ENCODE measurements at regions not wholly inside any gene's neighbourhood (a gene's known extent, or its start where the extent isn't known, plus 50 kb on each side); places are given as distances from the start of the nearest gene placed in this dataset.
"Not testable (repeated sequence)": the region's sequence is repeated elsewhere in the genome, so short reads cannot be mapped to it uniquely, and the experiment has no call there.

DNA sequence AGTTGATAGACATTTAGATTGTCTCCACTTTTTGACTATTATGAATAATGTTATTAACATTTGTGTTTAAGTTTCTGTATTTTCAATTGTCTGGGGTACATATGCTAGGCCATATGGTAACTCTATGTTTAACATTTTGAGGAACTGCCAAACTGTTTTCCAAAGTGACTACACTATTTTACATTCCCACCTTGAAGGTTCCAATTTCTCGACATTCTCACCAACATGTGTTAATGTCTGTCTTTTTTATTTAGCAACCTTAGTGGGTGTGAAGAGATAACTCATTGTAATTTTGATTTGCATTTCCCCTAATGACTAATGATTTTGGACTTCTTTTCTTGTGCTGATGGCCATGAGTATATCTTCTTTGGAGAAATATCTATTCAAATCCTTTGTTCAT, 832.4 kb downstream of the DNAJB9 start:
- DNase-seq (ENCODE audit: low read depth in 2 of 3, low spot score in 2 of 3) = no peak

DNA sequence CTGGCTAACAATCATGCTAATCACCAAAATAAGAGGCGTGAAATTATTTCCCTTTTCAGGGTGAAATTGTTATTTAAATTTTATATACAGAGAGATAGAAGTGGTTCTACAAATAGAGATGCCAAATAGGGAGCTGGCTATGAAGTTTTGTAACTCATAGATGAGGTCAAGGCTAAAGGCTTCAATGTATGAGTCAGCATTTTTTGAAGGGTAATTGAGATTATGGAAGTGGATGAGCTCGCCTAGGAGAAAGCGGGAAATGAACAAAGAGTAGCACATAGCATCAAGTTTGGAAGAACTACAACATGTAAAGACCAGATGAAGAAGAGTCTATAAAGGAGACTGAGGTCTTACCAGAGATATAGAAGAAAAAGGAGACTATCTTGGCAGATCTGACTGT, 838.1 kb downstream of the DNAJB9 start:
- DNase-seq (ENCODE audit: low read depth in 2 of 3, low spot score in 2 of 3) = no peak

DNA sequence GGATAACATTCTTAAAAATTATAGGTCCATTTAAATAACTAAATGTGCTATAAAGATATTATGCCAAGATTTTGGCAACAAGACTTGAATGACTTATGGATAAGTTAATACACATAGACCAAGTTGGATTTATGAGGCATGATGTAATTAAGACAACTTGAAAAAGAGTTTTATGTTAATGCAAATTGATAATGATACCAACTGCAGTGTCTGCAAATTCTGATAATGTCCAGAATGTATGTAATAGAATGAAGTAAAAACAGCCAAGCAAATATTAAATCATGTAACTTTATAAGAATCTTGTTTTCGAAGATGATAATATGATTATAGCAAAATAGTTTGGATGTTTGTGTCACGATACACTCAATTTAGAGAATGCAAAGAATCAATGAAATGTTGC, 868.3 kb downstream of the DNAJB9 start:
- DNase-seq (ENCODE audit: low read depth in 2 of 3, low spot score in 2 of 3) = no peak

DNA sequence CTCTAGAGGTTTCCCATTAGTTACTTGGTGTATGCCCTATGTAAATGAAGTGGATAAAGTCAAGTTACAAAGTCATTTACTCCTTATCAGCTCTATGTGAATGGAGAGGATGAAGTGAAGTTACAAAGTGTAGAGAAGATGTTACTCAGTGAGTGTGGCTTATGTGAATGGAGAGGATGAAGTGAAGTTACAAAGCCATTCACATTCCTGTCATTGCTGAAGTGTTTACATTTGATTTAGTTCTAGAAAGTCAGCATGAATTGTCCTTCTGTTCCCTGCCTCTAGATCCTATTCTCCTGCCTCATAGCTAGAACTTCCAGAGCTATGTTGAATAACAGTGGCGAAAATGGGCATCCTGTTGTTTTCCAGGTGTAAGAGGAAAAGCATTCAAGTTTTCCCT, 880.1 kb downstream of the DNAJB9 start:
- no peak for DNase-seq (ENCODE audit: low read depth in 2 of 3, low spot score in 2 of 3)

DNA sequence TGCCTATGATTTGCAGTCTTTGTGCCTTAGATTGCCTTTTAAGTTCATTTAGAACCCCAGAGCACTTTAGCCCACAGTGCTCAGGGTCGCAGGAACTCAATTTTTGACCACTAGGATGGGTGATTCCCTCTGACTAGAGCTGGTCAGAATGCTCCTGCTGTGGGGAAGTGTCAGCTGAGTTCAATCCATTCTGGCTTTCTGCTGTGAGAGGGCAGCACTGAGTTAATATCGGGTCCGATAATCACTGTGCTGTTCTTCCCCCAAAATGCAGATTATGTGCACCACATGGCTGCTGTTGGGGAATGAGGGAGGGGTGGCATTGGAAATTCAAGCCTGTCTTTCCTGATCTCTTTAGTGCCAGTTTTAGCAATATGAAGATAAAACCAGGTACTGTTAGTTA, 886.4 kb downstream of the DNAJB9 start:
- no peak for DNase-seq (ENCODE audit: low read depth in 2 of 3, low spot score in 2 of 3)

DNA sequence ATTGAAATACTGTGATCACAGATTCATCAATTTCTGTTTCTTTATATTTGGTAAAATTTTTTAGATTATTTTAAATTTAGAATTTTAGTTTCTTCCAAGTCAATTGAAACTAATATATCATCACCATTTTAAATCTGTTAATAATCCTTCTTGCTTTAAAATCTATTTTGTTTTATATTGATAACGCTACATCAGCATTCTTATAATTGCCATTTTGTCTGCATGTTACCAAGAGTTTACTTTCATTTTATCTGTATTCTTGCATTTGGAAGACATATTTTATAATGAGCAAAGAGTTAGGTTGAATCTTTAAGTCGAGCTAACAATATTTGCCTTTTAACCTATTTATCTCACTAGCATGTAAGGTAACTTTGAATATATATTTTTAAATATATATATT, 890.6 kb downstream of the DNAJB9 start:
- no peak for DNase-seq (ENCODE audit: low read depth in 2 of 3, low spot score in 2 of 3)

DNA sequence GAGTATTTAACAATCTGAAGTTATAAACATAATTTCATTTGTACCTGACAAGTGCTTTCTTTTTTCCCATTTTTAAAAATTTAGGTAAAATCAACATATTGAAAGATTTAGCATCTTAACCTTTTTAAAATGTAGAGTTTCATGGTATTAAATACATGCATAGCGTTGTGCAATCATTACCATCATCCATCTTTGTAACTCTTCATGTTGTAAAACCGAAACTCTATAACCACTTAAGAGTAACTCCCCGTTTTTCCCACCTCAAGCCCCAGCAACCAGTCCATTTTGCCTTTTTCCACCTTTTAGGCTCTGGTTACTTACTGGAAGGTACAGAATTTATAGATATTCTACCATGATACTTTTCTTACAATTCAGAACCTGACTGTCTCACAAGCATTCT, 892.5 kb downstream of the DNAJB9 start:
- DNase-seq (ENCODE audit: low read depth in 2 of 3, low spot score in 2 of 3) = no peak

DNA sequence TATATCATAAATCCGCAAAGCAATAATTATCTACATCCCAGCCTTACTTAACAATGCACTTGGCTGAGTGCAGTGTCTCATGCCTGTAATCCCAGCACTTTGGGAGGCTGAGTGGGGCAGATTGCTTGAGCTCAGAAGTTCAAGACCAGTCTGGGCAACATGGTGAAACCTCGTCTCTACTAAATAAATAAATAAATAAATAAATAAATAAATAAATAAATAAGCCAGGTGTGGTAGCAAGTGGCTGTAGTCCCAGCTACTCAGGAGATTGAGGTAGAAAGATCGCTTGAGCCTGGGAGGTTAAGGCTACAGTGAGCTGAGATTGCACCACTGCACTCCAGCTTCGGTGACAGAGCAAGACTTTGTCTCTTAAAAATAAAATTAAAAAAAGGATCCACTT, 898.1 kb downstream of the DNAJB9 start:
- not testable (repeated sequence) for DNase-seq (ENCODE audit: low read depth in 2 of 3, low spot score in 2 of 3)

DNA sequence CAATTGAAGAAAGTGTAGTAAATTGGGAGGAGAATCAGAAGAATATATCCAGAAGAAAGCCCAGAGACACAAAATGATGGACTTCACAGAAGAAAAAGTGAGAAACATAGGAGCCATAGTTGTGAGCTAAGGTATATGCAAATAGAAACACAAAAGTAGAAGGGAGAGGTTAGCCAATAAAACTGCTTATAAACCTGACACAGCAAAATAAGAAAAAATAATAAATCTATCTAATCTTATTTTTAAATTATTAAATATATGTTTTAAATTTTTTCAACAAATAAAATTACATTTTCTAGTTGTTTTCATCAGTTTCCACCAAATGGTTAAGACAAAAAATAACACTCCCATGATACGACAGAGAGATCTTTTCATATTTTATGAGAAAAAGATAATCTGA, 903.5 kb downstream of the DNAJB9 start:
- DNase-seq (ENCODE audit: low read depth in 2 of 3, low spot score in 2 of 3) = no peak

DNA sequence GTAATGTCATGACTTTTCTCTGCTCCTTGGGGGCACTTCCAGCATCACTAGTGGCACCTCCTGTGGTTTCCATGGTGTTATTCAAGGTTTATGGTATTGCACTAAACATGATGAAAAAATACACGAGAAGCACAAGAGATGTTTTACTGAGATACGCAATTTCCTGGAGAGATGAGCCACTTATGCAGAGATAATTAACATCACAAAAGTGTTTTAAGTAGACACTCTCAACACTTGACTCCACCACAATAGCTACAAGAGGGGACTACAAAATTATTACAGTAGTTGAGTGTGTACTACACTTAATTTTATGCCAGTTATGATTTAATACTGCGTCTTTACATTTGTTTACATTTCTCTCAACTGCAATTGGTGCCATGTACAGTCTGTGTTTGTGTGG, 906.7 kb downstream of the DNAJB9 start:
- no peak for DNase-seq (ENCODE audit: low read depth in 2 of 3, low spot score in 2 of 3)

DNA sequence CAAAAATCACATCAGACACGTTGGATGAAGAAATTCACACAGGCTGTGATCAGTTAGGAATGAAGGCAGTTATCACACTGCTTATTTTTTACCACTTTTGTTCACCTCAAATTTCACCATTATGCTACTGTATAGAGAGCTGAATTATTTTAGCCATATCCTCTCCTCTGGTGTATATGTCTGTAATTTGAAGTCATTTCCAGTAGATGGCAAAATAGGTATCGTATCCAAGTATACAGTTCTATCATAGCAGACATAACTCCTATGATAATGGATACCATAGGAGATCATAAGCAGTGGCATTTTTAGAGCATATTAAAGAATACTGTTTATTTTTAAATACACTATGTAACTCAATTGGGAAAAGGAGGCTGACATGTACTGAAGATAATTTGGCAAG, 909.7 kb downstream of the DNAJB9 start:
- no peak for DNase-seq (ENCODE audit: low read depth in 2 of 3, low spot score in 2 of 3)

DNA sequence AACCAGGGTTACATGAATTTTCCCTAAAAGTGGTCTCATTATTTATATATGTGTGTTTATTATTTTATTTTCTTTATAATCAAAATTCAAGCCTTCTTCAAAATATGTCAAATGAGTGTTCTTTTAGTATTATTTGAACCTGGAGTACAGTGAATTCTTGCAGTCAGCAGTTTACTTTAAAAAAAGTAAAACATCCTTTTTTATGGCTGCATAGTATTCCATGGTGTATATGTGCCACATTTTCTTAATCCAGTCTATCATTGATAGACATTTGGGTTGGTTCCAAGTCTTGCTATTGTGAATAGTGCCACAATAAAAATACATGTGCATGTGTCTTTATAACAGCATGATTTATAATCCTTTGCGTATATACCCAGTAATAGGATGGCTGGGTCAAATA, 920.9 kb downstream of the DNAJB9 start:
- DNase-seq (ENCODE audit: low read depth in 2 of 3, low spot score in 2 of 3) = not testable (repeated sequence)

DNA sequence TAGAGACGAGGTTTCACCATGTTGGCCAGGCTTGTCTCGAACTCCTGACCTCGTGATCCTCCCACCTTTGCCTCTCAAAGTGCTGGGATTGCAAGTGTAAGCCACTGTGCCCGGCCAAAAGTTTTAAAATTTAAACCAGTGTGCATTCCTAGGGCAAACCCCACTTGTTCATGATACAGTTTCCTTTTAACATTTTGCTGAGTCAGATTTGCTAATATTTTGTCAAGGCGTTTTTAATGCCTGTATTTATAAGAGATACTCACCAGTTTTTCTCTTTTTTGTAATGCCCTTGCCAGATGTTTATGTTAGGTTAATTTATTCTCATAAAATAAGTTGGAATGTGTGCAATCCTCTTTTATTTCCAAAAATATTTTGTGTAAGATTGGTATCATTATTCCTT, 927.4 kb downstream of the DNAJB9 start:
- no peak for DNase-seq (ENCODE audit: low read depth in 2 of 3, low spot score in 2 of 3)

DNA sequence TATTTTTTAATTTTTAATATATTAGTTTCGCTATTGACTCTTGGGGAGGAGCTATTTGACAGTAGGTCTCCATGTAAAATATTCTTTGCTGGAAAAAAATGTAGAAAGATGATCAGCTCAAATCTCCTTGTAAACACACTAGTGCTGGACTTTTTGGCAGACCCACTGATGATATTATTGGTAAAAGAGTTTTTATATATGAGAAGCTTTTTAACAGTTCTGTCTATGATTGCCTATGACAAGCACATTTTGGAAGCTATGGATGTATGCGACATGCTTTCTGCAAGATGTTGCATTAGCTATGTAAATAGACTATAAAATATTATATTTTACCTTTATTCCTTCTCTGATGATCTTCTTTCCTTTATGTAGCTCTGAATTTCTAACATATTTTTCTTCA, 928.5 kb downstream of the DNAJB9 start:
- DNase-seq (ENCODE audit: low read depth in 2 of 3, low spot score in 2 of 3) = no peak

DNA sequence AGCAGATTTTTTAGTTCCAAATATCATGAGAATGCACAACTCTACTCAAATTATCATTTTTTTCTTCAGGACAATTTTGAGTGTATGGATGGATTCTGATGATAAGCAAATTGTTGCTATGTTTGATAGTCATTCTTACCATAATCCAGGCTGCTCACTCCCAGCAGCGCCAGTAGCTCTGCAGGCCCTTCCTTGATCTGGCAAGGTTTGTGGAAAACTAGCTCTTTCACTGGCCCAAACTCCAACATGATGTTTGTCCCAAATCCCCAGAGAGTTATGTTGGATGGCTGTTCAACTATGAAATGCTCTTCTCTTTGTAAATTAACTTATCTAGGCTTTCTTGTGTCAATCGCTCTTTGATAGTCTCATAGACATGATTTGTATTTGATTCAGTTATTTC, 933.7 kb downstream of the DNAJB9 start:
- no peak for DNase-seq (ENCODE audit: low read depth in 2 of 3, low spot score in 2 of 3)

DNA sequence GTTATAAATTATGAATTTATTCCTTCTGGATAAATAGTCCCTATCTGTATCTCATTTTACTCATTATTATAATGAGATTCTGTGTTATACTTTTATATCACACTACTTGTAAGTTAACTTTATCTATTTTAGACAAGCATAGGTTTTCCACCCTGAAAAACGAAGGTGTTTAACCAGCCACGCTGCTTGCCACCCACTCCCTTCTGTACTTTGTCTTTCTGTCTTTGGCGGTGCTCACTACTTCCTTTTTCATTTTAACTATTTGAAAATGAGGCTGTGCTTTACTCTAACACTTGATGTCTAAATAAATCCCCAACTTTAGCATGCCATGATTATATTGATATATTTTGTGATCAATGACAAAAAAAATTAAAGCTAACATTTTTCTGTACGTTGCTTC, 952.9 kb downstream of the DNAJB9 start:
- DNase-seq (ENCODE audit: low read depth in 2 of 3, low spot score in 2 of 3) = no peak

DNA sequence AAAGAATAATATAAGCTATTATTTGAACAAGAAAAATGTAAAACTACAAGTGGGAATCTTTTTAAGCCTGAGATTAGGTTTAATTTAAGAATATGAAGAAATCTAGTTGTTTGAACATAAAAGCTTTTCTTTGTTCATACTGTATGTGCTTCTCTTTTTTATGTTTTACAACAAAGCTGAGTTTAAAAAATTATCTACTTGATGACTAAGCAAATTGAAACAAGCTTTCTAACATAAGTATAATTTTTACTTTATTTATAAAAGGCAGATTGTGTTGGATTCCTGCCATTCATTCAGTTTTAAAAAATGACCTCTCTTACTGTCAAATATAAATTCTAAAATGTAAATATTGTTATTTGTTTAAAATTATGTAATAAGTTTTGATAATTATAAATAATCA, 958.2 kb downstream of the DNAJB9 start:
- no peak for DNase-seq (ENCODE audit: low read depth in 2 of 3, low spot score in 2 of 3)

DNA sequence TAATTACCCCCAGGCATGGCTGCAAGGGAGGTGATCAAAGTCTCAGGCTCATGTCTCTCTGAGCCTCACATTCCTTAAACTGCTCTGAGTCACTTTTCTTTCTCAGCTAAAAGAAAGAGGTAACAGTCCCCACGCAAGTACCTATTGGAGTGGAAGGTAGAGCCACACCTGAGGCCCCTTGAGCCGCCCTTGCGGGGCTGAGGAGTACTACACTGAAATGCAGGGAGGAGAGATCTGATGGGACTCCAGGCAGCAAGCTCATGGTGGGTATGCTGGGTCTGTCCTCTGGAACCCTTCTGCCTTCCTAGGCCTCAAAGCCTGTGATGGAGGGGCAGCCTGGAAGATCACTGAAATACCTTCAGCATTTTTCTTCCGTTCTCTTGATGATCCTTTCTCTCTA, 960.0 kb downstream of the DNAJB9 start:
- DNase-seq (ENCODE audit: low read depth in 2 of 3, low spot score in 2 of 3) = no peak

DNA sequence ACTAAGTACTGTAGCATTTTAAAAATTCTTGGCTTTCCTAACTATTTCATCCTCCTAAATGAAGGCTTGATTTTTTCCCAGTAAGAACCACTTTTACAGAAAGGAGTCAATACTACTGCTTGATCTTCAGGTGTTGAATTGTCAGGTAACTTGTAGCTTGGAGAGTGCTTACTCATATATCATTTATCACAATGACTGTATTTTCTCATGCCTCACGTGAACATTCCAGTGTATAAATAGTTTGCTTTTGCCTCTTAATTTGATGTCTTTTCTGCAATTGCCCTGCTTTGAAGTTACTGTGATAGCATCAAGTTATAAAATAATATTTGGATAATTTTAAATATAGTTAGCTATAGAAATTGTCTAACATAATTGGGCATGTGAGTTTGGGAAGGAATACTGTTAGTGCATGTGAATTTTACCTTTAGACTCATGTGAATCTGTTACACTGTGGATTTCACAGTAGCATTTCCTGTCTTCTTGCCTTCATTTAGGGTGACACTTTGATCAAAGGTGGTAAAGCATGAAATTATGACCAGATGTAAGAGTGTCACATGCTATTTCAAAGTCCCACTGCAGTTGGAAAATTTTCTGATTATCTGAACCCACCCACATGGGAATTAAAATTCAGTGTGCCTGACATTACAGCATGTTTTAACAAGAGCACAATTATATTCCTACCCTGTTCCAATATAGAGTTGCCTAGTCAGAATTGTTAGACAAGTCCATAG, 962.8 kb downstream of the DNAJB9 start:
- no peak for DNase-seq (ENCODE audit: low read depth in 2 of 3, low spot score in 2 of 3)

DNA sequence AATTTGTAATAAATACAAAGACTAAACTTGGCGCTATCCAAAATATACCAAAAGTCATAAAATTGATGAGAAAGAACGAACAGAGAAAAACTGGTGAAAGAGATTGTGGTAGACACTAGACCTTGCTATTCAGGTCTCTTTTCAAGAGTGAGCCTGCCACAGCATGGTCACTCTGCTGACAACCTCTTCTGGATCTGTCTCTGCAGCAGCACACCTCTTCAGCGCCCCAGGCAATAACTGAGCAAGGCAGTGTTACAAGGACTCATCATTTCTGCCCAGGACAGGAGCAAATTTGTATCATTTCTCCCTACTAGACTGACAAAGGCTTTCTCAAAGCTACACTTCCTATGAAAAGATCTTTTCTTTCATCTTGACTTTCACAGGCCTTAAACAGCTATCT, 976.0 kb downstream of the DNAJB9 start:
- no peak for DNase-seq (ENCODE audit: low read depth in 2 of 3, low spot score in 2 of 3)

DNA sequence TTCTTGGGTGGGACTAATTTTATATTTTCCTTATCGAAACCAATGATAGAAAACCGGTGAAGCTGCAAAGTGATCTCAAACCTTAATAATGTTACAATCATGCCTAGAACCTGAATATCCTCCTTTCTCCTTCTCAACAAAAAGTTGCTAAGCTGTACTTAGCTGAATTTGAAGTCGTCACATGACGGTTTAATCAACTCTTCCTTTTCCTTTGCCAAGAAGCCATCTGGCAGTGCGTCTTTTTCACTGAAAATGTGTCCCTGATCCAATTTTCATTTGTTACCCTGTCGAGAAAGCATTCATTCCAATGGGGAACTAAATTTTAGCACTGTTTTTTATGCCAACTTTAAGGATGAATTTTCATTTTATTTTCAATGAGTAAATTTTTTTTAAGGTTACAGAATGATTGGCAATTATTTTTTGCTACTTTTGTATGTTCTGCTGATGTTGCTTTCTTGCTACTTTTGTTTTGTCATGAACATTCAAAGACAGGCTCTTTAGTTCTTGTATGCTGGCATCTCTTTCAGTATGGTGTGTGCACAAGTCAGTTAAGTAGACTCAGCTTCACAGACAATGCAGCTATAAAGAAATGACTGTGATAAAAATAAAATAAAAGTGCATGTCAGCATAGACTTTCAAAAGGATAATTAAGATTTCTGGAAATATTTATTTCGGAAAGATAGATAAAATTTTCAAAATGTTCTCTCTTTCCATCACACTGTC, 980.0 kb downstream of the DNAJB9 start:
- DNase-seq (ENCODE audit: low read depth in 2 of 3, low spot score in 2 of 3) = no peak

DNA sequence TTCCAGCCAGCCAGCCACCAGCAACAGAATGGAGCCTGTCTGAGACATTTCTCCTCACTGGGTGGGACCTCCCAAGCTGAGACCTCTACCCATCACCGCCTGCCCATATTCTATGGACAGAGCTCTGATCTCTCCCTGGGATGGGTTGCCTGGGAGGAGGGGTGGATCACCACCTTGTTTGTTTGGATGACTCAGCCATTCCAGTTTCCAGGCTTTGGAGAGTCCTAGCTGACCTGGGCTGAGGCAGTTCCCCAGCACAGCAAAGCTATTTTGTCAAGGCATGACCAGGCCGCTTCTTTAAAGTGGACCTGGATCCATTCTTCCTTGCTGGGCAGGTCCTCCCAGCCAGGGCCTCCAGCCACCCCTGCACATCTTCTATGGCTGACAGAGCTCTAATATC, 982.3 kb downstream of the DNAJB9 start:
- no peak for DNase-seq (ENCODE audit: low read depth in 2 of 3, low spot score in 2 of 3)

DNA sequence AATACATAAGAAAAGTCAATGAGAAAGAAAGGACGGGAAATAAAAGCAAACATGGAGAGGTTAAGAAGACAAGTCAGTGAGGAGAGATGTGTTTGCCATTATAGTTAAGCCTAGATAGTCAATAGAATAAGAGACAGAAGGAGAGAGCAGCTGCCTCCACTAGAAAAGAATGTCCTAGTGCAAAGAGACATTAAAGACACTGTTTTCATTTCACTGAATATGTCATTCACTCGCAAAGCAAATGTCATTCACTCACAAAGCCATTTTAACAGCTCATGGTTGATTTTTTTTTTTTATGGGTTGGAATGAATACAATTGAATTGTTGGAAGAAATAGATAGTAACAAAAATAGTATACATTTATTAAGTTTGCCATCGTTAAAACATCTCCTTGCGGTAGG, 1007.6 kb downstream of the DNAJB9 start:
- no peak for DNase-seq (ENCODE audit: low read depth in 2 of 3, low spot score in 2 of 3)
